ENCODE measurements at regions not wholly inside any gene's neighbourhood (a gene's known extent, or its start where the extent isn't known, plus 50 kb on each side); places are given as distances from the start of the nearest gene placed in this dataset.

- no peaks in the 10 kb centered on the region for H4K20me1 ChIP-seq (ENCODE audit: insufficient read depth, poor library complexity, severe bottlenecking)
- H3K9me2 ChIP-seq (replicated peaks; ENCODE audit: insufficient read depth) = no peaks in the 10 kb centered on the region
- no peaks in the 10 kb centered on the region for H3K4me1 ChIP-seq (ENCODE audit: insufficient read depth)
- H3K9me3 ChIP-seq (ENCODE audit: low read depth) = no peaks in the 10 kb centered on the region
- no peak overlapping the region for H3K27ac ChIP-seq
- WGBS (ENCODE audit: low lambda C conversion rate, missing lambda C conversion rate) = 94% methylated on average over 1 of the region's 1 CpG
- no peaks in the 10 kb centered on the region for H3K27me3 ChIP-seq
- H3K4me3 ChIP-seq = no peak overlapping the region
- no peak overlapping the region for H2AFZ ChIP-seq
- no peaks in the 10 kb centered on the region for H3K79me2 ChIP-seq
- no peak overlapping the region for H3K4me2 ChIP-seq
- TF ChIP-seq, protein P1, sequence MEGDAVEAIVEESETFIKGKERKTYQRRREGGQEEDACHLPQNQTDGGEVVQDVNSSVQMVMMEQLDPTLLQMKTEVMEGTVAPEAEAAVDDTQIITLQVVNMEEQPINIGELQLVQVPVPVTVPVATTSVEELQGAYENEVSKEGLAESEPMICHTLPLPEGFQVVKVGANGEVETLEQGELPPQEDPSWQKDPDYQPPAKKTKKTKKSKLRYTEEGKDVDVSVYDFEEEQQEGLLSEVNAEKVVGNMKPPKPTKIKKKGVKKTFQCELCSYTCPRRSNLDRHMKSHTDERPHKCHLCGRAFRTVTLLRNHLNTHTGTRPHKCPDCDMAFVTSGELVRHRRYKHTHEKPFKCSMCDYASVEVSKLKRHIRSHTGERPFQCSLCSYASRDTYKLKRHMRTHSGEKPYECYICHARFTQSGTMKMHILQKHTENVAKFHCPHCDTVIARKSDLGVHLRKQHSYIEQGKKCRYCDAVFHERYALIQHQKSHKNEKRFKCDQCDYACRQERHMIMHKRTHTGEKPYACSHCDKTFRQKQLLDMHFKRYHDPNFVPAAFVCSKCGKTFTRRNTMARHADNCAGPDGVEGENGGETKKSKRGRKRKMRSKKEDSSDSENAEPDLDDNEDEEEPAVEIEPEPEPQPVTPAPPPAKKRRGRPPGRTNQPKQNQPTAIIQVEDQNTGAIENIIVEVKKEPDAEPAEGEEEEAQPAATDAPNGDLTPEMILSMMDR (IDR thresholded peaks at IDR 0.05; ENCODE audit: poor library complexity) = no peak
- TF ChIP-seq EZH2phosphoT487 (IDR thresholded peaks at IDR 0.05; ENCODE audit: low read depth, severe bottlenecking, unreplicated experiment) = no peak
- TF ChIP-seq EZH2 (IDR thresholded peaks at IDR 0.05; ENCODE audit: borderline replicate concordance) = no peak
- H3K36me3 ChIP-seq (replicated peaks; ENCODE audit: insufficient read depth, low read depth) = no peaks in the 10 kb centered on the region
- DNase-seq (ENCODE audit: low spot score) = no peak
Observed at GRCh38 chr1:76754730-76755129, 112.5 kb upstream of the ST6GALNAC5 start.

DNA sequence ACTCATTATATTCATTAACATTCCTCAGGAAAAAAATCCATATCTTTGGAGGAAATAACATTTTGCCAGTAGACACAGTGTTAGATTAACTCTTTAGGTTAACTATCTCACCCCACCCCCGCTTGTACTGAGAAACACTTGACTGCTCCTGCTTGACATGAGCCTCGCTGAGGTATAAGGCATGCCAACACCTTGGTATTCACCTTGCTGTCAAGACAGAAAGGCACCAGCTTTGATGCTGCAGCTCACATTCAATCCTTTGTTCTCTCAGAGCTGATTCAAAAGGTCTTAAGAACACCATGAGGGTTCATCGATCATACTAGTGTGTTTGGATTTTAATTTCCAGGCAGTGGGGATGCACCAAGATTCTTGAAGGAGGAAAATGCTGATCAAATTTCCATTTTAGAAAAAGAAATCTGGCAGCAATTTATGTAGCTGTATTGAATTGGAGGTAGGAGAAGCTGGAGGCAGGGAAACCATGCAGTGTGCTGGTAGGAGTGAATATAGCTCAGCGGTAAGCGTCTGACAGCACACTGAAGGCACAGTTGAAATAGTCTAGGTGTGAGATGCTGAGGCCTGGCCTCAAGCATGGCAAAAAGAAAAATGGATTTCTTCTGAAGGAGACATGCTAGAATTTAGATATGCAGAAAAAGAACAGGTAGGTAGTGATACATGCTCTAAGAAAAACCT, 108.0 kb upstream of the ST6GALNAC5 start:
- DNase-seq (ENCODE audit: low spot score) = no peak
- Histone ChIP-seq H2AFZ (no peak overlapping the region), H3K9me3 (ENCODE audit: low read depth) (no peaks in the 10 kb centered on the region), H3K4me1 (ENCODE audit: insufficient read depth) (no peaks in the 10 kb centered on the region), H3K79me2 (no peaks in the 10 kb centered on the region), H3K36me3 (replicated peaks; ENCODE audit: insufficient read depth, low read depth) (no peaks in the 10 kb centered on the region), H3K9me2 (replicated peaks; ENCODE audit: insufficient read depth) (no peaks in the 10 kb centered on the region), H3K4me2 (no peak overlapping the region), H3K27me3 (no peaks in the 10 kb centered on the region), H3K4me3 (no peak overlapping the region), H4K20me1 (ENCODE audit: insufficient read depth, poor library complexity, severe bottlenecking) (no peaks in the 10 kb centered on the region), H3K27ac (no peak overlapping the region)
- TF ChIP-seq, protein P1 (IDR thresholded peaks at IDR 0.05; ENCODE audit: poor library complexity) = no peak
- TF ChIP-seq EZH2 (IDR thresholded peaks at IDR 0.05; ENCODE audit: borderline replicate concordance) (no peak), EZH2phosphoT487 (IDR thresholded peaks at IDR 0.05; ENCODE audit: low read depth, severe bottlenecking, unreplicated experiment) (no peak)
- 80% methylated on average over 5 of the region's 5 CpGs for WGBS (ENCODE audit: low lambda C conversion rate, missing lambda C conversion rate)

- WGBS (ENCODE audit: low lambda C conversion rate, missing lambda C conversion rate) = 69% methylated on average over 4 of the region's 4 CpGs
- TF ChIP-seq EZH2phosphoT487 (IDR thresholded peaks at IDR 0.05; ENCODE audit: low read depth, severe bottlenecking, unreplicated experiment) (no peak), EZH2 (IDR thresholded peaks at IDR 0.05; ENCODE audit: borderline replicate concordance) (no peak)
- TF ChIP-seq, protein P1 (IDR thresholded peaks at IDR 0.05; ENCODE audit: poor library complexity) = no peak
- no peaks in the 10 kb centered on the region for H3K36me3 ChIP-seq (replicated peaks; ENCODE audit: insufficient read depth, low read depth)
- H3K27me3 ChIP-seq = no peaks in the 10 kb centered on the region
- DNase-seq (ENCODE audit: low spot score) = peak; percentile 26
- no peaks in the 10 kb centered on the region for H3K9me2 ChIP-seq (replicated peaks; ENCODE audit: insufficient read depth)
- H4K20me1 ChIP-seq (ENCODE audit: insufficient read depth, poor library complexity, severe bottlenecking) = no peaks in the 10 kb centered on the region
- no peak overlapping the region for H3K27ac ChIP-seq
- no peaks in the 10 kb centered on the region for H3K79me2 ChIP-seq
- H2AFZ ChIP-seq = no peak overlapping the region
- no peaks in the 10 kb centered on the region for H3K4me1 ChIP-seq (ENCODE audit: insufficient read depth)
- no peaks in the 10 kb centered on the region for H3K9me3 ChIP-seq (ENCODE audit: low read depth)
- no peak overlapping the region for H3K4me2 ChIP-seq
- H3K4me3 ChIP-seq = no peak overlapping the region
Observed at GRCh38 chr1:76759950-76760349, 107.3 kb upstream of the ST6GALNAC5 start.
